Vagina (tissue), 2 donors: ENCODE measurements at regions not wholly inside any gene's neighbourhood (a gene's known extent, or its start where the extent isn't known, plus 50 kb on each side); places are given as distances from the start of the nearest gene placed in this dataset.

Experiments used
- CTCF ChIP-seq, 3 experiments: fragments of 450-650 bp in 2 of 3; fragments of 200-600 bp in 1 of 3; sonication (generic) in 1 of 3; IDR thresholded peaks; one replicate each; pipeline ENCODE4 v1.5.1; 2017 to 2019; ENCODE audit warnings: antibody characterized with exemption in 3 of 3, mild to moderate bottlenecking in 2 of 3, moderate library complexity in 2 of 3
- POLR2A ChIP-seq, 2 donors: fragments of 450-650 bp; IDR thresholded peaks; one replicate each; pipeline ENCODE4 v1.6.1; 2017; ENCODE audit warnings: antibody characterized with exemption in 2 of 2, mild to moderate bottlenecking in 2 of 2, moderate library complexity in 2 of 2
- POLR2AphosphoS5 ChIP-seq, 2 donors: sonication (generic); formaldehyde crosslinking; IDR thresholded peaks; one replicate each; pipeline ENCODE4 v1.9.0; 2017; ENCODE audit warnings: antibody characterized with exemption in 2 of 2, mild to moderate bottlenecking in 2 of 2, low read depth in 1 of 2; ENCODE audit not compliant: insufficient read depth in 1 of 2

GRCh38 chr11:80157447-80157846 is 716.6 kb upstream of the TENM4 start:
- no peak for TF ChIP-seq CTCF (IDR thresholded peaks at IDR 0.05)
- no peak for TF ChIP-seq POLR2AphosphoS5 (IDR thresholded peaks at IDR 0.05; ENCODE audit: insufficient read depth in 1 of 2, low read depth in 1 of 2)
- TF ChIP-seq POLR2A (IDR thresholded peaks at IDR 0.05) = no peak
